BE2C (cell line): ENCODE measurements at regions not wholly inside any gene's neighbourhood (a gene's known extent, or its start where the extent isn't known, plus 50 kb on each side); places are given as distances from the start of the nearest gene placed in this dataset.

Experiments
- DNase-seq: peaks from one replicate; pipeline ENCODE4 v3.0.0-alpha.2; 2020
- H3K27me3 ChIP-seq: fragments of 250-450 bp; sonication (Bioruptor Pico); 2 replicates; pipeline ENCODE4 v1.5.1; 2020; ENCODE audit warnings: mild to moderate bottlenecking
- H3K36me3 ChIP-seq: fragments of 250-450 bp; sonication (Bioruptor Pico); 2 replicates; pipeline ENCODE4 v1.5.1; 2020; ENCODE audit warnings: mild to moderate bottlenecking
- H3K4me1 ChIP-seq: fragments of 250-450 bp; sonication (Bioruptor Pico); 2 replicates; pipeline ENCODE4 v1.5.1; 2020
- H3K4me3 ChIP-seq: 2 replicates; pipeline ENCODE4 v1.5.1; 2011; ENCODE audit warnings: low read depth, low read length
- H3K9me3 ChIP-seq: fragments of 250-450 bp; sonication (Bioruptor Pico); 2 replicates; pipeline ENCODE4 v1.5.1; 2020
- CTCF ChIP-seq: IDR thresholded peaks from 2 replicates; pipeline ENCODE4 v1.5.1; 2012; ENCODE audit warnings: mild to moderate bottlenecking, low read depth, low read length

GRCh38 chr14:84686550-84686949 is 843.4 kb upstream of the FLRT2 start:
- H3K9me3 ChIP-seq: no peaks in the 10 kb centered on the region; the same call in 1 of the 2 replicates
- no peak for DNase-seq
- TF ChIP-seq CTCF: no peak
- H3K4me3 ChIP-seq: no peak overlapping the region
- no peaks in the 10 kb centered on the region for H3K27me3 ChIP-seq
- no peaks in the 10 kb centered on the region for H3K4me1 ChIP-seq
- no peaks in the 10 kb centered on the region for H3K36me3 ChIP-seq

GRCh38 chr14:84688297-84689025 is 841.5 kb upstream of the FLRT2 start:
- DNase-seq: no peak
- no peaks in the 10 kb centered on the region for H3K27me3 ChIP-seq
- H3K9me3 ChIP-seq: no peaks in the 10 kb centered on the region; the same call in 1 of the 2 replicates
- H3K36me3 ChIP-seq: no peaks in the 10 kb centered on the region
- no peak overlapping the region for H3K4me3 ChIP-seq
- no peak for TF ChIP-seq CTCF
- no peaks in the 10 kb centered on the region for H3K4me1 ChIP-seq

- DNase-seq: no peak
- H3K9me3 ChIP-seq: no peaks in the 10 kb centered on the region; the same call in 1 of the 2 replicates
- H3K36me3 ChIP-seq: no peaks in the 10 kb centered on the region
- TF ChIP-seq CTCF: no peak
- no peaks in the 10 kb centered on the region for H3K4me1 ChIP-seq
- no peaks in the 10 kb centered on the region for H3K27me3 ChIP-seq
- no peak overlapping the region for H3K4me3 ChIP-seq
Observed at GRCh38 chr14:84694161-84694560, 835.8 kb upstream of the FLRT2 start.

- Histone ChIP-seq H3K9me3 (no peaks in the 10 kb centered on the region), H3K4me1 (no peaks in the 10 kb centered on the region), H3K36me3 (no peaks in the 10 kb centered on the region), H3K27me3 (no peaks in the 10 kb centered on the region), H3K4me3 (no peak overlapping the region)
- no peak for DNase-seq
- no peak for TF ChIP-seq CTCF
Observed at GRCh38 chr14:84704601-84705000, 825.3 kb upstream of the FLRT2 start.

- Histone ChIP-seq H3K4me3 (no peak overlapping the region), H3K36me3 (no peaks in the 10 kb centered on the region), H3K4me1 (no peaks in the 10 kb centered on the region), H3K9me3 (no peaks in the 10 kb centered on the region), H3K27me3 (no peaks in the 10 kb centered on the region)
- TF ChIP-seq CTCF: no peak
- DNase-seq: no peak
Observed at GRCh38 chr14:84707830-84708229, 822.1 kb upstream of the FLRT2 start.

- Histone ChIP-seq H3K4me1 (no peaks in the 10 kb centered on the region), H3K4me3 (no peak overlapping the region), H3K9me3 (no peaks in the 10 kb centered on the region), H3K27me3 (no peaks in the 10 kb centered on the region), H3K36me3 (no peaks in the 10 kb centered on the region)
- DNase-seq: no peak
- TF ChIP-seq CTCF: no peak
Observed at GRCh38 chr14:84708865-84709264, 821.1 kb upstream of the FLRT2 start.
